ENCODE measurements at regions not wholly inside any gene's neighbourhood (a gene's known extent, or its start where the extent isn't known, plus 50 kb on each side); places are given as distances from the start of the nearest gene placed in this dataset.

- TF ChIP-seq CTCF (IDR thresholded peaks at IDR 0.05; ENCODE audit: low read depth, low read length), result no peak
- H3K4me3 ChIP-seq (replicated peaks in 1 of 2; ENCODE audit: low read depth in 2 of 2, low read length in 2 of 2), result no peak overlapping the region
- DNase-seq (ENCODE audit: low read depth in 2 of 2), result no peak
These were observed 160.5 kb upstream of the ADAMTS9 start for GRCh38 chr3:64848127-64848800.

GRCh38 chr3:64844558-64844957 lies 156.8 kb upstream of the ADAMTS9 start:
- no peak for TF ChIP-seq CTCF (IDR thresholded peaks at IDR 0.05; ENCODE audit: low read depth, low read length)
- no peak for DNase-seq (ENCODE audit: low read depth in 2 of 2)
- H3K4me3 ChIP-seq (replicated peaks in 1 of 2; ENCODE audit: low read depth in 2 of 2, low read length in 2 of 2), result no peak overlapping the region

GRCh38 chr3:64837986-64838735 lies 150.4 kb upstream of the ADAMTS9 start:
- no peak for TF ChIP-seq CTCF (IDR thresholded peaks at IDR 0.05; ENCODE audit: low read depth, low read length)
- no peak for DNase-seq (ENCODE audit: low read depth in 2 of 2)
- H3K4me3 ChIP-seq (replicated peaks in 1 of 2; ENCODE audit: low read depth in 2 of 2, low read length in 2 of 2), result no peak overlapping the region

- TF ChIP-seq CTCF (IDR thresholded peaks at IDR 0.05; ENCODE audit: low read depth, low read length), result no peak
- H3K4me3 ChIP-seq (replicated peaks in 1 of 2; ENCODE audit: low read depth in 2 of 2, low read length in 2 of 2), result no peak overlapping the region
- DNase-seq (ENCODE audit: low read depth in 2 of 2), result no peak
These were observed 149.4 kb upstream of the ADAMTS9 start for GRCh38 chr3:64837126-64837738.

GRCh38 chr3:64836097-64836496 lies 148.3 kb upstream of the ADAMTS9 start:
- H3K4me3 ChIP-seq (replicated peaks in 1 of 2; ENCODE audit: low read depth in 2 of 2, low read length in 2 of 2), result no peak overlapping the region
- TF ChIP-seq CTCF (IDR thresholded peaks at IDR 0.05; ENCODE audit: low read depth, low read length), result no peak
- no peak for DNase-seq (ENCODE audit: low read depth in 2 of 2)

GRCh38 chr3:64832098-64832497 lies 144.3 kb upstream of the ADAMTS9 start:
- TF ChIP-seq CTCF (IDR thresholded peaks at IDR 0.05; ENCODE audit: low read depth, low read length), result no peak
- DNase-seq (ENCODE audit: low read depth in 2 of 2), result no peak
- no peak overlapping the region for H3K4me3 ChIP-seq (replicated peaks in 1 of 2; ENCODE audit: low read depth in 2 of 2, low read length in 2 of 2)
